B cell (primary cell): ENCODE measurements at regions not wholly inside any gene's neighbourhood (a gene's known extent, or its start where the extent isn't known, plus 50 kb on each side); places are given as distances from the start of the nearest gene placed in this dataset.

Experiments used
- ATAC-seq: fragments of 200-7000 bp; cut with Tn5 transposase; one replicate; pipeline ENCODE4 v1.10.0; 2021; ENCODE audit warnings: low read depth, mild to moderate bottlenecking, moderate number of reproducible peaks, moderate library complexity
- CTCF ChIA-PET: fragments of 350-600 bp; sonication (Branson Sonifier 250); formaldehyde crosslinking; loops from one replicate; lab custom pipeline; 2021; ENCODE audit warnings: antibody characterized with exemption, inconsistent platforms; lab: Charles Lee
- POLR2A ChIA-PET: fragments of 350-600 bp; sonication (Branson Sonifier 250); formaldehyde crosslinking; loops from one replicate; lab custom pipeline; 2021; ENCODE audit warnings: antibody characterized with exemption; lab: Charles Lee
- DNase-seq: peaks from one replicate; pipeline ENCODE4 v3.0.0; 2013
- H2AFZ ChIP-seq: 2 replicates; pipeline ENCODE4 v1.6.1; 2012; ENCODE audit warnings: mild to moderate bottlenecking, low read depth, low read length; ENCODE audit not compliant: insufficient read depth, poor library complexity, severe bottlenecking
- H3K27ac ChIP-seq, 2 donors: 1 replicate in 1 of 2; 2 replicates in 1 of 2; pipeline ENCODE4 v1.5.1; 2012 to 2013; ENCODE audit warnings: low read length in 2 of 2, mild to moderate bottlenecking in 2 of 2, moderate library complexity in 1 of 2
- H3K27me3 ChIP-seq, 4 experiments: fragments of 200-600 bp in 1 of 4; sonication (generic) in 1 of 4; replicated peaks in 1 of 4; 1 replicate in 2 of 4; 2 replicates in 2 of 4; pipeline versions ENCODE4 v1.6.1 to v1.7.0; 2013 to 2016; ENCODE audit warnings: low read length in 3 of 4, mild to moderate bottlenecking in 2 of 4, mixed read lengths in 1 of 4, moderate library complexity in 1 of 4; ENCODE audit not compliant: insufficient read depth in 4 of 4, control insufficient read depth in 3 of 4; ENCODE audit errors: control extremely low read depth in 1 of 4
- H3K36me3 ChIP-seq, 2 experiments: replicated peaks in 1 of 2; 1 replicate in 1 of 2; 2 replicates in 1 of 2; pipeline versions ENCODE4 v1.6.1 to v1.7.1; 2013; ENCODE audit warnings: low read length in 1 of 2; ENCODE audit not compliant: insufficient read depth in 2 of 2, control insufficient read depth in 1 of 2; ENCODE audit errors: control extremely low read depth in 1 of 2, extremely low read depth in 1 of 2
- H3K4me1 ChIP-seq, 2 donors: fragments of 200-600 bp in 1 of 2; sonication (generic) in 1 of 2; 1 replicate in 1 of 2; 2 replicates in 1 of 2; pipeline versions ENCODE4 v1.5.1 to v1.6.1; 2013 to 2017; ENCODE audit warnings: low read length in 2 of 2; ENCODE audit not compliant: control insufficient read depth in 2 of 2, insufficient read depth in 2 of 2
- H3K4me2 ChIP-seq: replicated peaks from 2 replicates; pipeline ENCODE3; 2012; ENCODE audit warnings: mild to moderate bottlenecking, low read depth, low read length; ENCODE audit not compliant: poor library complexity, severe bottlenecking
- H3K4me3 ChIP-seq, 5 experiments: fragments of 200-600 bp in 1 of 5; sonication (generic) in 1 of 5; 1 replicate in 3 of 5; 2 replicates in 2 of 5; pipeline versions ENCODE4 v1.5.1 to v1.7.0; 2011 to 2016; ENCODE audit warnings: low read length in 4 of 5, mild to moderate bottlenecking in 4 of 5, low read depth in 2 of 5, control low read depth in 1 of 5, moderate library complexity in 1 of 5; ENCODE audit not compliant: insufficient read depth in 1 of 5; ENCODE audit errors: control extremely low read depth in 1 of 5, extremely low read depth in 1 of 5
- H3K79me2 ChIP-seq: fragments of 200-600 bp; sonication (generic); one replicate; pipeline ENCODE4 v1.6.0; 2016; ENCODE audit warnings: low read length; ENCODE audit not compliant: control insufficient read depth, insufficient read depth
- H3K9ac ChIP-seq: fragments of 200-600 bp; sonication (generic); 2 replicates; pipeline ENCODE4 v1.6.1; 2017; ENCODE audit warnings: mild to moderate bottlenecking, low read length, moderate library complexity
- H3K9me3 ChIP-seq, 3 donors: one replicate each; pipeline versions ENCODE4 v1.6.1 to v1.7.1; 2013; ENCODE audit warnings: low read length in 2 of 3; ENCODE audit not compliant: control insufficient read depth in 2 of 3, insufficient read depth in 1 of 3; ENCODE audit errors: control extremely low read depth in 1 of 3
- H4K20me1 ChIP-seq: 2 replicates; pipeline ENCODE4 v1.6.0; 2012; ENCODE audit warnings: mild to moderate bottlenecking, low read length; ENCODE audit not compliant: insufficient read depth, control insufficient read depth, poor library complexity, severe bottlenecking
- H3K27ac Mint-ChIP-seq: one replicate; pipeline ENCODE4 v1.8.0; 2021; ENCODE audit warnings: mixed read lengths
- H3K27me3 Mint-ChIP-seq: one replicate; pipeline ENCODE4 v1.8.0; 2021; ENCODE audit warnings: mixed read lengths
- H3K4me1 Mint-ChIP-seq: one replicate; pipeline ENCODE4 v1.8.0; 2021; ENCODE audit warnings: mixed read lengths
- H3K4me3 Mint-ChIP-seq: one replicate; pipeline ENCODE4 v1.8.0; 2021; ENCODE audit warnings: mixed read lengths
- H3K9me3 Mint-ChIP-seq: one replicate; pipeline ENCODE4 v1.8.0; 2022; ENCODE audit warnings: mixed read lengths; ENCODE audit not compliant: insufficient read depth
- EZH2 ChIP-seq: IDR thresholded peaks from 2 replicates; pipeline ENCODE4 v1.6.1; 2012; ENCODE audit warnings: borderline replicate concordance, low read depth, mild to moderate bottlenecking, moderate library complexity, low read length; ENCODE audit not compliant: insufficient read depth, poor library complexity, severe bottlenecking
- WGBS: methylation state at CpG from one replicate; pipeline ENCODE4 v1.1.5; 2013; ENCODE audit warnings: missing lambda C conversion rate; ENCODE audit not compliant: insufficient coverage; 5-methylcytosine and 5-hydroxymethylcytosine counted together
- intact Hi-C: fragments of 100-400 bp; cut with micrococcal nuclease; formaldehyde crosslinking; loops from one replicate; pipeline ENCODE4 v1.10.0; 2022
- TF ChIP-seq, protein P1 (sequence below): fragments of 200-600 bp; IDR thresholded peaks from one replicate; pipeline ENCODE4 v1.8.0; 2022; ENCODE audit warnings: antibody characterized with exemption, mild to moderate bottlenecking

DNA sequence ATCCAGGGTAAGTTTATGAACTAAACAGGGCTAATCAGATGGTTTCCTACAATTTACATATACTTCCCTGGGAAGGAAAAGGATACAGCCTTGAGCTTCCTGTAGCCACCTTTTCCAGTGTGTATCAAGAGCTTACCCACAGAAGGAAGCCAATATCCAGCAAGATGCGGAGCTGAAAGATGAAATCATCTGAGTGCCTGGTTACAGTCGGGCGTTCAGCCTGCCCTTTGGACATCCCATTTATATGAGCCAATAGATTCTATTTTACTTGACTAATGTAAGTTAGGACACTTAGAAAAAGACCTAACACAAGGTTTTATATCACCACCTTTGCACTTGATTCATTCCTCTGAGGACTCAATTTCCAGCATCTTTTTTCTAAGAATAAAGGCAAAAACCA lies 108.2 kb downstream of the UCHL5 start:
- H3K4me3 ChIP-seq = no peak overlapping the region
- no peak for TF ChIP-seq EZH2
- TF ChIP-seq, protein P1, sequence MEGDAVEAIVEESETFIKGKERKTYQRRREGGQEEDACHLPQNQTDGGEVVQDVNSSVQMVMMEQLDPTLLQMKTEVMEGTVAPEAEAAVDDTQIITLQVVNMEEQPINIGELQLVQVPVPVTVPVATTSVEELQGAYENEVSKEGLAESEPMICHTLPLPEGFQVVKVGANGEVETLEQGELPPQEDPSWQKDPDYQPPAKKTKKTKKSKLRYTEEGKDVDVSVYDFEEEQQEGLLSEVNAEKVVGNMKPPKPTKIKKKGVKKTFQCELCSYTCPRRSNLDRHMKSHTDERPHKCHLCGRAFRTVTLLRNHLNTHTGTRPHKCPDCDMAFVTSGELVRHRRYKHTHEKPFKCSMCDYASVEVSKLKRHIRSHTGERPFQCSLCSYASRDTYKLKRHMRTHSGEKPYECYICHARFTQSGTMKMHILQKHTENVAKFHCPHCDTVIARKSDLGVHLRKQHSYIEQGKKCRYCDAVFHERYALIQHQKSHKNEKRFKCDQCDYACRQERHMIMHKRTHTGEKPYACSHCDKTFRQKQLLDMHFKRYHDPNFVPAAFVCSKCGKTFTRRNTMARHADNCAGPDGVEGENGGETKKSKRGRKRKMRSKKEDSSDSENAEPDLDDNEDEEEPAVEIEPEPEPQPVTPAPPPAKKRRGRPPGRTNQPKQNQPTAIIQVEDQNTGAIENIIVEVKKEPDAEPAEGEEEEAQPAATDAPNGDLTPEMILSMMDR = no peak
- no peak for DNase-seq
- ChIA-PET CTCF (no interaction called here), POLR2A (no interaction called here)
- Mint-ChIP-seq H3K9me3 (no peaks in the 10 kb centered on the region), H3K27ac (no peak overlapping the region), H3K4me1 (peaks cover 6% of the 10 kb centered on the region), H3K27me3 (no peaks in the 10 kb centered on the region), H3K4me3 (no peak overlapping the region)
- H3K4me2 ChIP-seq = no peak overlapping the region
- no peaks in the 10 kb centered on the region for H3K9me3 ChIP-seq
- no peaks in the 10 kb centered on the region for H3K36me3 ChIP-seq
- no peaks in the 10 kb centered on the region for H3K79me2 ChIP-seq
- no peak overlapping the region for H3K27ac ChIP-seq
- H3K4me1 ChIP-seq = no peaks in the 10 kb centered on the region
- H3K27me3 ChIP-seq = no peaks in the 10 kb centered on the region
- no peak for ATAC-seq
- intact Hi-C loops = no loop called here
- no peak overlapping the region for H3K9ac ChIP-seq
- H4K20me1 ChIP-seq = no peaks in the 10 kb centered on the region
- H2AFZ ChIP-seq = no peak overlapping the region
- no CpG with 5 or more reads among the region's 3 CpGs for WGBS

DNA sequence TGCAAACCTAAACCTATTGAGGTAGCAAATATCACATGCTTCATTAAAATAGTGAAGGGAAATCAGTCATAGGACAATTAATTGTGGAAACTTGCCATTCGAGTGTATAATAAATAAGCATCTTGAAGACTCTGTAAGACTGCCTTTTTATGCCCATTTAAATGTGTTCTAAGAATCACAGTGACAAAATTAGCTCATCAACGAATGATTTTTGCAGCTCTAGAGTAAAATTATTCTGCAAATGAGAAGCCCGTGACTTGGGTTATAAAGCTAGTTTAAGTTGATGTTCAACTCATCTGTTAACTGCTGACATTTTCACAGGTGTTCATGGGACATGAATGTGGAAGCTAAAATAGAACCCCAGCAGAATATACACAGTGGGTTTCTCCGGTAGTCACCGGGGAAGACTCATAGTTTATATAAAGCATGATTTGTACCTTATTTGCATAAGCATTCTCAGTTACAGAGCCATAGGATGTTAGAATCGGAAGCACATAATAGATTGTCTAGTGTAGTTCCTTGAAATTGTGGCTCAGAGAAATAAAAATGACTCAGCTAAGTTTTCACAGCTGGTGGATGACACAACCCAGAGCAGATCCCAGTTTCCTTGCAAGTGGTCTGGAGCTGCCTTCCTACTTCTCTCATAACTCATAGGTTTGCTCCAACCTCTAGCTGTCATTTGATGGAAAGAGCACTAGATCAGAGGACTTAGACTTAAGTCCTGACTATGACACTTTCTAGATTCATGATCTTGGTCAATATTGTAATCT lies 107.3 kb downstream of the UCHL5 start:
- WGBS = no CpG with 5 or more reads among the region's 6 CpGs
- Mint-ChIP-seq H3K4me1 (peaks cover 6% of the 10 kb centered on the region), H3K4me3 (no peak overlapping the region), H3K27me3 (no peaks in the 10 kb centered on the region), H3K9me3 (no peaks in the 10 kb centered on the region), H3K27ac (no peak overlapping the region)
- TF ChIP-seq EZH2 = no peak
- TF ChIP-seq, protein P1 = no peak
- no peak overlapping the region for H3K27ac ChIP-seq
- POLR2A ChIA-PET = no interaction called here
- H3K9me3 ChIP-seq = no peaks in the 10 kb centered on the region
- no peaks in the 10 kb centered on the region for H3K4me1 ChIP-seq
- no peak overlapping the region for H3K4me2 ChIP-seq
- no peaks in the 10 kb centered on the region for H4K20me1 ChIP-seq
- H3K36me3 ChIP-seq = no peaks in the 10 kb centered on the region
- DNase-seq = no peak
- CTCF ChIA-PET = interaction anchor here (0.6 kb wide), 1 partner anchor 91 kb away, joined by 3 read pairs; no protein-coding TSS in a partner anchor
- no peak overlapping the region for H3K9ac ChIP-seq
- H2AFZ ChIP-seq = no peak overlapping the region
- intact Hi-C loops = no loop called here
- no peaks in the 10 kb centered on the region for H3K27me3 ChIP-seq
- no peak overlapping the region for H3K4me3 ChIP-seq
- no peaks in the 10 kb centered on the region for H3K79me2 ChIP-seq
- no peak for ATAC-seq
